ENCODE measurements at regions not wholly inside any gene's neighbourhood (a gene's known extent, or its start where the extent isn't known, plus 50 kb on each side); places are given as distances from the start of the nearest gene placed in this dataset.

DNA sequence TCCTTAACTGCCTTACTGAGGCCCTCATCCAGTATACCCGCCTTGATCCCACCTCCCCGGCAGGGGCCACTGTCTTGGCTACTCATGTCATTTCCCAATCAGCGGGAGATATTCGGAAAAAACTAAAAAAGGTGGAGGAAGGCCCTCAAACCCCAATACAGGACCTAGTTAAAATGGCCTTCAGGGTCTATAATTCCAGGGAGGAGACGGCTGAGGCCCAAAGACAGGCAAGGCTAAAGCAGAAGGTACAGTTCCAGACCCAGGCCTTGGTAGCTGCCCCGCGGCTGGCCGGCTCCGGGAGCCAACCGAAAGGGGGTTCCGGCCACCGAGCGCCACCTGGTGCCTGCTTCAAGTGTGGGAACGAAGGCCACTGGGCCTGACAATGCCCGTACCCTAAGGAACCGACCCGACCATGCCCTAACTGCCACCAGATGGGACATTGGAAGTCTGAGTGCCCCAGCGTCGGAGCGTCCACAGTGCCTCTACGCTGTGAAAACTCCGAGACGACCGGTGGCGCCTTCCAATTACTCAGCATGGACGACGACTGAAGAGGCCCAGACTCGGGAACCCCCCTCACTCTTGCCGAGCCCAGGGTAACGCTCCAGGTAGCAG is 959.6 kb downstream of the RPA4 start:
- no peak overlapping the region for H2AFZ ChIP-seq (ENCODE audit: low read depth, low read length)
- no peak overlapping the region for H3K4me2 ChIP-seq (ENCODE audit: low read length)
- H4K20me1 ChIP-seq (ENCODE audit: insufficient read depth, low read length) = no peaks in the 10 kb centered on the region
- no peaks in the 10 kb centered on the region for H3K36me3 ChIP-seq (replicated peaks; ENCODE audit: low read depth, low read length)
- TF ChIP-seq, protein P1, sequence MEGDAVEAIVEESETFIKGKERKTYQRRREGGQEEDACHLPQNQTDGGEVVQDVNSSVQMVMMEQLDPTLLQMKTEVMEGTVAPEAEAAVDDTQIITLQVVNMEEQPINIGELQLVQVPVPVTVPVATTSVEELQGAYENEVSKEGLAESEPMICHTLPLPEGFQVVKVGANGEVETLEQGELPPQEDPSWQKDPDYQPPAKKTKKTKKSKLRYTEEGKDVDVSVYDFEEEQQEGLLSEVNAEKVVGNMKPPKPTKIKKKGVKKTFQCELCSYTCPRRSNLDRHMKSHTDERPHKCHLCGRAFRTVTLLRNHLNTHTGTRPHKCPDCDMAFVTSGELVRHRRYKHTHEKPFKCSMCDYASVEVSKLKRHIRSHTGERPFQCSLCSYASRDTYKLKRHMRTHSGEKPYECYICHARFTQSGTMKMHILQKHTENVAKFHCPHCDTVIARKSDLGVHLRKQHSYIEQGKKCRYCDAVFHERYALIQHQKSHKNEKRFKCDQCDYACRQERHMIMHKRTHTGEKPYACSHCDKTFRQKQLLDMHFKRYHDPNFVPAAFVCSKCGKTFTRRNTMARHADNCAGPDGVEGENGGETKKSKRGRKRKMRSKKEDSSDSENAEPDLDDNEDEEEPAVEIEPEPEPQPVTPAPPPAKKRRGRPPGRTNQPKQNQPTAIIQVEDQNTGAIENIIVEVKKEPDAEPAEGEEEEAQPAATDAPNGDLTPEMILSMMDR (IDR thresholded peaks at IDR 0.05; ENCODE audit: low read depth, low read length) = no peak
- no peak for TF ChIP-seq EZH2phosphoT487 (IDR thresholded peaks at IDR 0.05; ENCODE audit: low read depth)
- H3K4me1 ChIP-seq (ENCODE audit: low read length) = no peaks in the 10 kb centered on the region
- H3K27ac ChIP-seq (ENCODE audit: low read length) = no peak overlapping the region
- no peak overlapping the region for H3K4me3 ChIP-seq (ENCODE audit: low read length)
- no peak overlapping the region for H3K9ac ChIP-seq (ENCODE audit: low read length)
- no peaks in the 10 kb centered on the region for H3K9me3 ChIP-seq (ENCODE audit: insufficient read depth, low read length)
- no peaks in the 10 kb centered on the region for H3K79me2 ChIP-seq (ENCODE audit: low read length)
- H3K27me3 ChIP-seq (ENCODE audit: low read depth, low read length) = no peaks in the 10 kb centered on the region

DNA sequence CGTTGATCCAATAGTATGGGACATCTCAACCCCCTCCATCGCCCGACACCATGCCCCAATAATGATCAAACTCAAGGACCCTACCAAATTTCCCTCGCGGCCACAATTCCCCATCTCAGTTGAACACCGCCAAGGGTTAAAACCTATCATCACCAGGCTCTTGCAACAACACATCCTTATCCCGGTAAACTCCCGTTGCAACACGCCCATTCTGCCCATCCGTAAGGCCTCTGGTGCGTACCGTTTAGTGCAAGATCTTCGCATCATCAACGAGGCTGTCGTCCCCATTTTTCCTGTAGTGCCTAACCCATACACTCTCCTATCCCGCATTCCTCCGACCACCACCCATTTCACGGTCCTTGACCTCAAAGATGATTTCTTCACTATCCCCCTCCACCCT is 960.5 kb downstream of the RPA4 start:
- Histone ChIP-seq H3K4me2 (ENCODE audit: low read length) (no peak overlapping the region), H3K9me3 (ENCODE audit: insufficient read depth, low read length) (no peaks in the 10 kb centered on the region), H3K4me1 (ENCODE audit: low read length) (no peaks in the 10 kb centered on the region), H3K36me3 (replicated peaks; ENCODE audit: low read depth, low read length) (no peaks in the 10 kb centered on the region), H3K27me3 (ENCODE audit: low read depth, low read length) (no peaks in the 10 kb centered on the region), H3K27ac (ENCODE audit: low read length) (no peak overlapping the region), H3K79me2 (ENCODE audit: low read length) (no peaks in the 10 kb centered on the region), H3K4me3 (ENCODE audit: low read length) (no peak overlapping the region), H3K9ac (ENCODE audit: low read length) (no peak overlapping the region), H2AFZ (ENCODE audit: low read depth, low read length) (no peak overlapping the region), H4K20me1 (ENCODE audit: insufficient read depth, low read length) (no peaks in the 10 kb centered on the region)
- TF ChIP-seq EZH2phosphoT487 (IDR thresholded peaks at IDR 0.05; ENCODE audit: low read depth) = no peak
- TF ChIP-seq, protein P1 (IDR thresholded peaks at IDR 0.05; ENCODE audit: low read depth, low read length) = no peak

DNA sequence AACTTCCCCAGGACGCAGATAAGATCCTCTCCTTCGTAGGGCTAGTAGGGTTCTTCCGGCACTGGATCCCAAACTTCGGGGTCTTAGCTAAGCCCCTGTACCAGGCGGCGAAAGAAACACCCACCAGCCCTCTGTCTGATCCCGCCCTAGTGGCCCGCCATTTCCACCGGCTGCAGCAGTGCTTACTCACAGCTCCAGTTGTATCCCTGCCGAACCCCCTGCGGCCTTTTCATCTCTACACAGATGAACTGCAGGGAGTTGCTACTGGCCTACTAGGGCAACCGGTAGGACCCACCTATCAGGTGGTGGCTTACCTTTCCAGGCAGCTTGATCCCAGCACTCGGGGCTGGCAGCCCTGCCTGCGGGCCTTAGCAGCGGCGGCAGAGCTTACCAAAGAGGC is 961.2 kb downstream of the RPA4 start:
- no peaks in the 10 kb centered on the region for H3K9me3 ChIP-seq (ENCODE audit: insufficient read depth, low read length)
- TF ChIP-seq, protein P1 (IDR thresholded peaks at IDR 0.05; ENCODE audit: low read depth, low read length) = no peak
- TF ChIP-seq EZH2phosphoT487 (IDR thresholded peaks at IDR 0.05; ENCODE audit: low read depth) = no peak
- no peak overlapping the region for H3K27ac ChIP-seq (ENCODE audit: low read length)
- no peaks in the 10 kb centered on the region for H4K20me1 ChIP-seq (ENCODE audit: insufficient read depth, low read length)
- H3K9ac ChIP-seq (ENCODE audit: low read length) = no peak overlapping the region
- H3K36me3 ChIP-seq (replicated peaks; ENCODE audit: low read depth, low read length) = no peaks in the 10 kb centered on the region
- no peaks in the 10 kb centered on the region for H3K79me2 ChIP-seq (ENCODE audit: low read length)
- no peak overlapping the region for H3K4me3 ChIP-seq (ENCODE audit: low read length)
- no peak overlapping the region for H2AFZ ChIP-seq (ENCODE audit: low read depth, low read length)
- H3K27me3 ChIP-seq (ENCODE audit: low read depth, low read length) = no peaks in the 10 kb centered on the region
- H3K4me1 ChIP-seq (ENCODE audit: low read length) = no peaks in the 10 kb centered on the region
- H3K4me2 ChIP-seq (ENCODE audit: low read length) = no peak overlapping the region

DNA sequence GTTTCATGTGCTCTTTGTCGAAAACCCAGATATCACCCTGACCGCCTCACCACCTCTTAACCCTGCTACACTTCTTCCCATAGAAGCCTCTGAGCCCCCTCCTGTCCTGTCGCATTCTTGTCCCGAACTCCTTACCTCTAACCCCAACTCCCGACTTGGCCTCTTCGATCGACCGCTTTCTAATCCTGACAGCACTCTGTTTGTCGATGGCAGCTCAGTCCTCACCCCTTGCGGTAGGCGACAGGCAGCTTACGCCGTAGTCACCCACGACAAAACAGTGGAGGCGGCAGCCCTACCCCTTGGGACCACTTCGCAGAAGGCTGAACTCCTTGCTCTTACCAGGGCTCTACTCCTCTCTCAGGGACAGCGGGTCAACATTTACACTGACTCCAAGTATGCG is 961.7 kb downstream of the RPA4 start:
- Histone ChIP-seq H3K9ac (ENCODE audit: low read length) (no peak overlapping the region), H4K20me1 (ENCODE audit: insufficient read depth, low read length) (no peaks in the 10 kb centered on the region), H3K4me1 (ENCODE audit: low read length) (no peaks in the 10 kb centered on the region), H3K79me2 (ENCODE audit: low read length) (no peaks in the 10 kb centered on the region), H3K27ac (ENCODE audit: low read length) (no peak overlapping the region), H3K4me2 (ENCODE audit: low read length) (no peak overlapping the region), H3K36me3 (replicated peaks; ENCODE audit: low read depth, low read length) (no peaks in the 10 kb centered on the region), H2AFZ (ENCODE audit: low read depth, low read length) (no peak overlapping the region), H3K27me3 (ENCODE audit: low read depth, low read length) (no peaks in the 10 kb centered on the region), H3K9me3 (ENCODE audit: insufficient read depth, low read length) (no peaks in the 10 kb centered on the region), H3K4me3 (ENCODE audit: low read length) (no peak overlapping the region)
- TF ChIP-seq, protein P1 (IDR thresholded peaks at IDR 0.05; ENCODE audit: low read depth, low read length) = no peak
- TF ChIP-seq EZH2phosphoT487 (IDR thresholded peaks at IDR 0.05; ENCODE audit: low read depth) = no peak

Measured in OCI-LY3 (cell line).